GM19438 (cell line): ENCODE measurements at regions not wholly inside any gene's neighbourhood (a gene's known extent, or its start where the extent isn't known, plus 50 kb on each side); places are given as distances from the start of the nearest gene placed in this dataset.
A peak's percentile ranks its signal among the peaks of the same experiment; 100 is the strongest.
"Not testable (repeated sequence)": the region's sequence is repeated elsewhere in the genome, so short reads cannot be mapped to it uniquely, and the experiment has no call there.

Experiments
- ATAC-seq: cut with Tn5 transposase; IDR thresholded peaks from one replicate; pipeline ENCODE4 v1.9.1; 2021; ENCODE audit warnings: low read depth; ENCODE audit not compliant: unreplicated experiment

- no peak for ATAC-seq
Observed at GRCh38 chr14:87643005-87643404, 350.0 kb downstream of the GALC start.

- no peak for ATAC-seq
Observed at GRCh38 chr14:87640553-87640952, 352.4 kb downstream of the GALC start.

- no peak for ATAC-seq
Observed at GRCh38 chr14:87638196-87638595, 354.8 kb downstream of the GALC start.

- ATAC-seq = no peak
Observed at GRCh38 chr14:87635442-87635841, 357.5 kb downstream of the GALC start.

GRCh38 chr14:87632796-87633195, 360.2 kb downstream of the GALC start:
- no peak for ATAC-seq

GRCh38 chr14:87630846-87631245, 362.1 kb downstream of the GALC start:
- no peak for ATAC-seq

- no peak for ATAC-seq
Observed at GRCh38 chr14:87629788-87630187, 363.2 kb downstream of the GALC start.

GRCh38 chr14:87628780-87629179, 364.2 kb downstream of the GALC start:
- ATAC-seq = no peak

GRCh38 chr14:87628129-87628528, 364.9 kb downstream of the GALC start:
- ATAC-seq = no peak

GRCh38 chr14:87626266-87626665, 366.7 kb downstream of the GALC start:
- no peak for ATAC-seq

GRCh38 chr14:87623616-87624015, 369.4 kb downstream of the GALC start:
- no peak for ATAC-seq

GRCh38 chr14:87617079-87617478, 375.9 kb downstream of the GALC start:
- ATAC-seq = no peak

GRCh38 chr14:87615822-87616679, 376.9 kb downstream of the GALC start:
- peak; percentile 84 for ATAC-seq

- ATAC-seq = no peak
Observed at GRCh38 chr14:87615047-87615446, 377.9 kb downstream of the GALC start.

- ATAC-seq = no peak
Observed at GRCh38 chr14:87613881-87614280, 379.1 kb downstream of the GALC start.

GRCh38 chr14:87607056-87607455, 385.9 kb downstream of the GALC start:
- ATAC-seq = not testable (repeated sequence)

- no peak for ATAC-seq
Observed at GRCh38 chr14:87601036-87601435, 391.9 kb downstream of the GALC start.

GRCh38 chr14:87600240-87600639, 392.7 kb downstream of the GALC start:
- no peak for ATAC-seq

GRCh38 chr14:87581298-87581697, 411.7 kb downstream of the GALC start:
- ATAC-seq = no peak

- no peak for ATAC-seq
Observed at GRCh38 chr14:87579036-87579435, 413.9 kb downstream of the GALC start.

GRCh38 chr14:87575378-87575777, 417.6 kb downstream of the GALC start:
- no peak for ATAC-seq

GRCh38 chr14:87573591-87573990, 419.4 kb downstream of the GALC start:
- no peak for ATAC-seq
